Chondrocyte (in vitro differentiated cells): ENCODE measurements at regions not wholly inside any gene's neighbourhood (a gene's known extent, or its start where the extent isn't known, plus 50 kb on each side); places are given as distances from the start of the nearest gene placed in this dataset.

Experiments used
- DNase-seq: peaks from one replicate; pipeline ENCODE4 v3.0.0; 2021; ENCODE audit warnings: mixed read lengths, low spot score
- H3K27ac Mint-ChIP-seq: one replicate; pipeline ENCODE4 v1.8.0; 2021; ENCODE audit warnings: mild to moderate bottlenecking, moderate library complexity, mixed read lengths; ENCODE audit not compliant: unreplicated experiment
- H3K27me3 Mint-ChIP-seq: 2 replicates; pipeline ENCODE4 v1.8.0; 2021; ENCODE audit warnings: low read depth, mixed read lengths
- H3K36me3 Mint-ChIP-seq: 2 replicates; pipeline ENCODE4 v1.8.0; 2021; ENCODE audit warnings: low read depth, mixed read lengths
- H3K4me1 Mint-ChIP-seq: 2 replicates; pipeline ENCODE4 v1.8.0; 2021; ENCODE audit warnings: low read depth, mild to moderate bottlenecking, mixed read lengths
- H3K4me3 Mint-ChIP-seq: one replicate; pipeline ENCODE4 v1.8.0; 2021; ENCODE audit warnings: mild to moderate bottlenecking, moderate library complexity, mixed read lengths; ENCODE audit not compliant: unreplicated experiment
- H3K9me3 Mint-ChIP-seq: 2 replicates; pipeline ENCODE4 v1.8.0; 2021; ENCODE audit warnings: low read depth, mixed read lengths
- TF ChIP-seq, protein P1 (sequence below): fragments of 200-600 bp; sonication (generic); IDR thresholded peaks from 2 replicates; pipeline ENCODE4 v1.5.0; 2021; ENCODE audit warnings: antibody characterized with exemption, mild to moderate bottlenecking, moderate library complexity

DNA sequence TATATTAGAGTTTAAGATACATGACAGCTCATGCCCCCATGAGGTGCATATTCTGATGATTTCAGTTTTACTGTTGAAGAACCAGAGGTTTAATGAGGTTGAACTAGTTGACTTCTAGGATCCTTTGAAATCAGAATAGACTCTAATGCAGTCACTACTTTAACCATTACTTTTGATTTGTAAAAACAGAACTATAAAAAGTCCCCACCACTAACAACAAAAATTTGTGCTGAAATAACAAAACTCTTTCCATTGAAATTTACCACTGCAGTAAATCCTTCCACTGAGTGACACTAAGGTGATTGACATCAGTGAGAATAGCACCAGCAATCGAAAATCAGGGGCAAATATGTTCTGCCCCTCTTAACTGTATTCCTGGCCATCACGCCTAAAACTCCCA, 214.1 kb downstream of the SHQ1 start:
- peaks cover 4% of the 10 kb centered on the region for H3K9me3 Mint-ChIP-seq
- no peak overlapping the region for H3K4me3 Mint-ChIP-seq
- H3K4me1 Mint-ChIP-seq, result no peaks in the 10 kb centered on the region
- TF ChIP-seq, protein P1, sequence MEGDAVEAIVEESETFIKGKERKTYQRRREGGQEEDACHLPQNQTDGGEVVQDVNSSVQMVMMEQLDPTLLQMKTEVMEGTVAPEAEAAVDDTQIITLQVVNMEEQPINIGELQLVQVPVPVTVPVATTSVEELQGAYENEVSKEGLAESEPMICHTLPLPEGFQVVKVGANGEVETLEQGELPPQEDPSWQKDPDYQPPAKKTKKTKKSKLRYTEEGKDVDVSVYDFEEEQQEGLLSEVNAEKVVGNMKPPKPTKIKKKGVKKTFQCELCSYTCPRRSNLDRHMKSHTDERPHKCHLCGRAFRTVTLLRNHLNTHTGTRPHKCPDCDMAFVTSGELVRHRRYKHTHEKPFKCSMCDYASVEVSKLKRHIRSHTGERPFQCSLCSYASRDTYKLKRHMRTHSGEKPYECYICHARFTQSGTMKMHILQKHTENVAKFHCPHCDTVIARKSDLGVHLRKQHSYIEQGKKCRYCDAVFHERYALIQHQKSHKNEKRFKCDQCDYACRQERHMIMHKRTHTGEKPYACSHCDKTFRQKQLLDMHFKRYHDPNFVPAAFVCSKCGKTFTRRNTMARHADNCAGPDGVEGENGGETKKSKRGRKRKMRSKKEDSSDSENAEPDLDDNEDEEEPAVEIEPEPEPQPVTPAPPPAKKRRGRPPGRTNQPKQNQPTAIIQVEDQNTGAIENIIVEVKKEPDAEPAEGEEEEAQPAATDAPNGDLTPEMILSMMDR, result no peak
- H3K36me3 Mint-ChIP-seq, result no peaks in the 10 kb centered on the region
- no peak overlapping the region for H3K27ac Mint-ChIP-seq
- peaks cover 34% of the 10 kb centered on the region for H3K27me3 Mint-ChIP-seq
- DNase-seq, result no peak

DNA sequence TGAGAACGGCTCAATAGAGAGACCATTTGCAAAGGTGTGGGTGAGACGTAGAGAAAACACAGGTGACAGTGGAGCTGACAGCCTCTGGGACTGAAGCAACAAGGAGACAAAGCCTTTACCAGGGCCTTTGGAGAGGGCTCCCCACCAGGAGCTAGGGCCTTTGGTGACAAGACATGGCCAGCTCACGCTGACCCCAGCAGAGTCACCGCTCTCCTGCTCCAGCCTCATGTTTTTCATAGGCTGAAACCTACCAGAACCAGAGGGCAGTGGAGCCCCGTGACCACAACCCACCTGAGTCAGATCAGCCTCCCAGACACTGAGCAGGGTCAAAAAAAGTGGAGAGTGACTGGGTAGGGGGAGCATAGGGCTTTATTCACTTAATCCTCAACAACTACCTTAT, 214.7 kb downstream of the SHQ1 start:
- H3K36me3 Mint-ChIP-seq, result no peaks in the 10 kb centered on the region
- TF ChIP-seq, protein P1, result no peak
- H3K27ac Mint-ChIP-seq, result no peak overlapping the region
- DNase-seq, result no peak
- peaks cover 4% of the 10 kb centered on the region for H3K9me3 Mint-ChIP-seq
- H3K4me1 Mint-ChIP-seq, result no peaks in the 10 kb centered on the region
- H3K4me3 Mint-ChIP-seq, result no peak overlapping the region
- peaks cover 34% of the 10 kb centered on the region for H3K27me3 Mint-ChIP-seq

DNA sequence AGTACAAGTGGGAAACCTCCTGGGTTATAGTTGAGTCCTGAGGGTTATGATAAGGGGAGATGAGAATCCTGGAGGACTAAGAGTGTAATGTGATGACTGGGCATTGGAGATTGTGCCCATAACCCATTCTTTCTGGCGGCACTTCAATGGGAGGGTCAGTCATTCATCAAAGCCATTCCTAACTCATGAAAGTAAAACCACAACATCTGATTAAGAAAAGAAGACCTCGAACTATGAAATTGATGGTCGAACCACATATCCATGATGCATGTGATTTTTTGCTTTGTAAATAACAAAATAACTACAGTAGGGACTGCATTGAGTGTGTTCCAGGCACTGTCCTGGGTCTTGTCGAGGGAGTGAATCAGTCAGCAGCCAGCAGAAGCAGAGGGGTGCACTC, 215.1 kb downstream of the SHQ1 start:
- H3K36me3 Mint-ChIP-seq, result no peaks in the 10 kb centered on the region
- H3K4me1 Mint-ChIP-seq, result no peaks in the 10 kb centered on the region
- H3K4me3 Mint-ChIP-seq, result no peak overlapping the region
- H3K9me3 Mint-ChIP-seq, result peaks cover 4% of the 10 kb centered on the region
- DNase-seq, result no peak
- TF ChIP-seq, protein P1, result no peak
- H3K27ac Mint-ChIP-seq, result no peak overlapping the region
- peaks cover 30% of the 10 kb centered on the region for H3K27me3 Mint-ChIP-seq

DNA sequence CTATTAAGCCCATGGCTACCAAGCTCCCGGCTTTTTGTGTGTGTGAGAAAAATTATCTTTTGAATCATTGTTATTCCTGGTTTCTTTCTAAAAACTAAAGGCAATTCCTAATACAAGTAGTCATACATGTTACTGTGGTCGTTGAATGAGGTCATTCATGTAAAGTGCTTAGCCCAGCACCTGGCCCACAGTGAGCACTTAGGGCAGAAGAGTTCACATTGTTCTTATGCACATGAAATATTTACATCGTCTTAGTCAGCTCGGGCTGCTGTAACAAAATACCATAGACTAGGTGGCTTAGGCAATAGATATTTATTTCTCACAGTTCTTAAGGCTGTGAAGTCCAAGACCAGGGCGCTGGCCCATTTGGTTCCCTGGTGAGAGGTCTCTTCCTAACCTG, 216.1 kb downstream of the SHQ1 start:
- TF ChIP-seq, protein P1, result no peak

DNA sequence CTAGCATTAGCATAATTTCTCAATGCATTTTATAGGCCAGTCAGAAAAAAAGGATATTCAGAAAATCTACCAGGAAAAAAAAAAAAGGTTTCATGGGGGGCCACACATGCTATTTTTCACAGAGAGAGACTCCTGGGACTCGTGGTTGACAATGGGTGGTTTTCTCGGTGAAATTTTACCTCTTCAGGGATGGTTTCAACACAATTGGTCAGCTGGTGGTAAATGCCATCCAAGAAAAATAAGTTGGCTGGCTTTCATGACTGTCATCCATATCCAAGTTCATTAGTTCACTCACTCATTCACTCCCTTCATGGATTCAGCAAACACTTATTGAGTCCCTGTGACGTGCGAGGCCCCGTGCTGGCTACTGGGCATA, 217.3 kb downstream of the SHQ1 start:
- TF ChIP-seq, protein P1, result no peak
- no peaks in the 10 kb centered on the region for H3K4me1 Mint-ChIP-seq
- no peak for DNase-seq
- no peak overlapping the region for H3K4me3 Mint-ChIP-seq
- no peaks in the 10 kb centered on the region for H3K36me3 Mint-ChIP-seq
- H3K9me3 Mint-ChIP-seq, result peaks cover 4% of the 10 kb centered on the region
- no peak overlapping the region for H3K27ac Mint-ChIP-seq
- peaks cover 18% of the 10 kb centered on the region for H3K27me3 Mint-ChIP-seq

More for the DNA sequence above, 216.1 kb downstream of the SHQ1 start:
- Mint-ChIP-seq H3K4me1 (no peaks in the 10 kb centered on the region), H3K27me3 (peaks cover 24% of the 10 kb centered on the region), H3K27ac (no peak overlapping the region), H3K9me3 (peaks cover 4% of the 10 kb centered on the region), H3K36me3 (no peaks in the 10 kb centered on the region), H3K4me3 (no peak overlapping the region)
- DNase-seq, result no peak
